Tibial nerve (tissue), 4 donors: ENCODE measurements at regions not wholly inside any gene's neighbourhood (a gene's known extent, or its start where the extent isn't known, plus 50 kb on each side); places are given as distances from the start of the nearest gene placed in this dataset.

Experiments used
- DNase-seq, 2 donors: peaks; one replicate each; pipeline ENCODE4 v3.0.0-alpha.2; 2019; ENCODE audit warnings: low spot score in 2 of 2
- H3K27ac ChIP-seq, 4 donors: fragments of 200-600 bp; sonication (generic) in 3 of 4; one replicate each; pipeline ENCODE4 v1.5.1; 2017 to 2019; ENCODE audit warnings: mild to moderate bottlenecking in 1 of 4
- H3K27me3 ChIP-seq, 2 donors: fragments of 200-600 bp; sonication (generic) in 1 of 2; one replicate each; pipeline versions ENCODE4 v1.5.1 to v1.6.0; 2017 to 2019
- H3K36me3 ChIP-seq, 3 donors: fragments of 200-600 bp; sonication (generic); one replicate each; pipeline ENCODE4 v1.5.1; 2018 to 2019
- H3K4me1 ChIP-seq, 4 donors: fragments of 200-600 bp; sonication (generic) in 3 of 4; one replicate each; pipeline ENCODE4 v1.5.1; 2017 to 2019
- H3K4me3 ChIP-seq, 4 donors: fragments of 200-600 bp; sonication (generic) in 3 of 4; one replicate each; pipeline ENCODE4 v1.5.1; 2017 to 2019; ENCODE audit warnings: mild to moderate bottlenecking in 1 of 4, moderate library complexity in 1 of 4
- H3K9me3 ChIP-seq, 4 donors: fragments of 200-600 bp; sonication (generic) in 3 of 4; one replicate each; pipeline ENCODE4 v1.5.1; 2017 to 2019
- EP300 ChIP-seq, 2 donors: sonication (generic); formaldehyde crosslinking; IDR thresholded peaks; one replicate each; pipeline ENCODE4 v1.6.1; 2017; ENCODE audit warnings: antibody characterized with exemption in 2 of 2, mild to moderate bottlenecking in 1 of 2
- POLR2A ChIP-seq, 2 donors: fragments of 450-650 bp; IDR thresholded peaks; one replicate each; pipeline ENCODE4 v1.6.1; 2017; ENCODE audit warnings: antibody characterized with exemption in 2 of 2, mild to moderate bottlenecking in 2 of 2, moderate library complexity in 2 of 2
- WGBS, 2 donors: methylation state at CpG; one replicate each; pipeline ENCODE4 v1.1.5; 2018; 5-methylcytosine and 5-hydroxymethylcytosine counted together
- TF ChIP-seq, protein P1 (sequence below), 5 experiments: fragments of 200-600 bp in 3 of 5; fragments of 450-650 bp in 2 of 5; sonication (generic) in 3 of 5; IDR thresholded peaks; one replicate each; pipeline ENCODE4 v1.5.1; 2016 to 2019; ENCODE audit warnings: antibody characterized with exemption in 5 of 5, mild to moderate bottlenecking in 3 of 5, moderate library complexity in 2 of 5

DNA sequence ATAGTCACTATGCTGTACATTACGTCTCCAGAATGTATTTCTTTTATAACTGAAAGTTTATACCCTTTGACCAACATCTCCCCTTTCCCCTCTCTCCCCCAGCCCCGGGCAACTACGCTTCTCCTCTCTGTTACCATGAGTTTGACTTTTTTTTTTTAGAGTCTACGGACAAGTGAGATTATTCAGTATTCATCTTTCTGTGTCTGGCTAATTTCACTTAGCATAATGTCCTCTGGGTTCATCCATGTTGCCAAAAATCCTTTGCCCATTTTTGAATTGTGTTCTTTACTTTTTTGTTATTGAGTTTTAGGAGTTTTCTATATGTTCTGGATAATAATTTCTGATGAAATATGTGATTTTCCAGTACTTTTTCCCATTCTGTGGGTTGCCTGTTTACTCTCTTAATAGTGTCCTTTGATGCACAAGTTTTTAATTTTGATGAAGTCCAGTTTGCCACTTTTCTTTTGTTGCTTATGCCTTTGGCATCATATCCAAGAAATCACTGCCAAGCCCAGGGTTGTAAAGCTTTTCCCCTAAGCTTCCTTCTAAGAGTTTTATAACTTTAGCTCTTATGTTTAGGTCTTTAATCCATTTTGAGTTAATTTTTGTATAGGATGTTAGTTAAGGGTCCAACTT is 126.7 kb upstream of the NSMCE3 start:
- WGBS, 2 donors, result 60 to 61% methylated on average over 4 of the region's 4 CpGs
- H3K36me3 ChIP-seq, result no peaks in the 10 kb centered on the region
- no peak for DNase-seq
- no peaks in the 10 kb centered on the region for H3K4me1 ChIP-seq
- H3K9me3 ChIP-seq, result peaks cover 0 to 6% (median 0%) of the 10 kb centered on the region in 4 donors
- no peak overlapping the region for H3K4me3 ChIP-seq
- TF ChIP-seq POLR2A (IDR thresholded peaks at IDR 0.05) (no peak), EP300 (IDR thresholded peaks at IDR 0.05) (no peak)
- TF ChIP-seq, protein P1, sequence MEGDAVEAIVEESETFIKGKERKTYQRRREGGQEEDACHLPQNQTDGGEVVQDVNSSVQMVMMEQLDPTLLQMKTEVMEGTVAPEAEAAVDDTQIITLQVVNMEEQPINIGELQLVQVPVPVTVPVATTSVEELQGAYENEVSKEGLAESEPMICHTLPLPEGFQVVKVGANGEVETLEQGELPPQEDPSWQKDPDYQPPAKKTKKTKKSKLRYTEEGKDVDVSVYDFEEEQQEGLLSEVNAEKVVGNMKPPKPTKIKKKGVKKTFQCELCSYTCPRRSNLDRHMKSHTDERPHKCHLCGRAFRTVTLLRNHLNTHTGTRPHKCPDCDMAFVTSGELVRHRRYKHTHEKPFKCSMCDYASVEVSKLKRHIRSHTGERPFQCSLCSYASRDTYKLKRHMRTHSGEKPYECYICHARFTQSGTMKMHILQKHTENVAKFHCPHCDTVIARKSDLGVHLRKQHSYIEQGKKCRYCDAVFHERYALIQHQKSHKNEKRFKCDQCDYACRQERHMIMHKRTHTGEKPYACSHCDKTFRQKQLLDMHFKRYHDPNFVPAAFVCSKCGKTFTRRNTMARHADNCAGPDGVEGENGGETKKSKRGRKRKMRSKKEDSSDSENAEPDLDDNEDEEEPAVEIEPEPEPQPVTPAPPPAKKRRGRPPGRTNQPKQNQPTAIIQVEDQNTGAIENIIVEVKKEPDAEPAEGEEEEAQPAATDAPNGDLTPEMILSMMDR (IDR thresholded peaks at IDR 0.05), result no peak
- H3K27ac ChIP-seq, result no peak overlapping the region
- no peaks in the 10 kb centered on the region for H3K27me3 ChIP-seq

DNA sequence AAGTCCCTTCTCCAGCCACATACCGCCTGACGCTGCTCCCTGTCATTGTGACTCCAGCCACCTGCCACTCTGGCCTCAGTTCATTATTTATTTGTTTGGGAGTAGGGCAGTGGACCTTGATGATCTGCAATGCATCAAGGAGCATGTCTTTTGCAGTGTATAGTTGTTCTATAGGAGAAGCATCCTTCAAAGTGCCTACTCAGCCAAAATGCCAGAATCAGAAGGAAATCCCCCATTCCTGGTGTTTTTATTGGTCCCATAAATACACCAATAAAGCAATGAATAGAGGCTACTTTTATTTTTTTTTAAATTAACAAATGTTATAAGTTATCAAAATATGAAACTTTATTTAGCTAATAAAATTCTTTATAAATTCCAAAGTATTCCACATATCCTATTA is 123.8 kb upstream of the NSMCE3 start:
- no peaks in the 10 kb centered on the region for H3K4me1 ChIP-seq
- no peak overlapping the region for H3K27ac ChIP-seq
- H3K9me3 ChIP-seq, result peaks cover 0 to 7% (median 0%) of the 10 kb centered on the region in 4 donors
- no peak overlapping the region for H3K4me3 ChIP-seq
- no peak for DNase-seq
- 90 to 93% methylated on average over 2 of the region's 2 CpGs for WGBS, 2 donors
- TF ChIP-seq, protein P1 (IDR thresholded peaks at IDR 0.05), result no peak
- TF ChIP-seq EP300 (IDR thresholded peaks at IDR 0.05) (no peak), POLR2A (IDR thresholded peaks at IDR 0.05) (no peak)
- no peaks in the 10 kb centered on the region for H3K27me3 ChIP-seq
- no peaks in the 10 kb centered on the region for H3K36me3 ChIP-seq

DNA sequence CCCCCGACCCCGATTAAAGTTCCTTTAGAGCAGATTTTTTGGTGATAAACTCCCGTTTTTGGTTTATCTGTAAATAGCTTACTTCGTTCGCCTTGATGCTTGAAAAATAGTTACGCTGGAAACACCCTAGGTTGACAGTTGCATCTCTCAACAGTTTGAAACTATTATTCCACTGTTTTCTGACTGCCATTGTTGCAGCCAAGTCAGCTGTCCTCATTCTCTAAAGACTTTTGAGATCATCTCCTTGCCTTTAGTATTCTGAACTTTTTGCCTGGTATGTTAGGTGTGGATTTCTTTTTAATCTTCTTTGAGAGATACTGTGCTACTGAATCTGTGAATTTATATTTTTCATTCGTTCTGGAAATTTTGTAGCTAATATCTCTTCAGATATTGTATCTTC is 122.7 kb upstream of the NSMCE3 start:
- no peak for DNase-seq
- H3K4me1 ChIP-seq, result no peaks in the 10 kb centered on the region
- H3K9me3 ChIP-seq, result peaks cover 0 to 11% (median 0%) of the 10 kb centered on the region in 4 donors
- H3K36me3 ChIP-seq, result no peaks in the 10 kb centered on the region
- 90 to 94% methylated on average over 7 of the region's 7 CpGs for WGBS, 2 donors
- no peak overlapping the region for H3K4me3 ChIP-seq
- H3K27me3 ChIP-seq, result no peaks in the 10 kb centered on the region
- no peak overlapping the region for H3K27ac ChIP-seq
- TF ChIP-seq EP300 (IDR thresholded peaks at IDR 0.05), result no peak
- TF ChIP-seq POLR2A (IDR thresholded peaks at IDR 0.05), result no peak

DNA sequence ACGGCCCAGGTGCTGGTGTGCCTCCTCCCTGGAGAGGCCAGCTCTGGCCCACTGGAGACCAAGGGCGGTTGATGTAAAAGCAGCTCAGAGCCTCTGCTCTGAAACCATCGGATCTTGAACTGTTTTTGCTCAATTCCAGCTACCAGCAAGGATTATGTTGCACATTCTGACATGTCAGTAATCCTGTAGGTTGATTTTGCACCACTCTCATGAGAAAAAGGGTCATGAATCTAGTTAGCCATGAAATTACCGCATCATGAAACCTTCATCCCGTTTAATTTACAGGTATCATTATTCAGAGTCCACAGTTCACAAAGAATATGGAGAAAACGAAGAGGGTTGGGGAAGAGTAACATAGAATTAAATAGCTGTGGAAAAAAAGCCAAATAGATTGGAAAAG is 120.4 kb upstream of the NSMCE3 start:
- TF ChIP-seq EP300 (IDR thresholded peaks at IDR 0.05) (no peak), POLR2A (IDR thresholded peaks at IDR 0.05) (no peak)
- TF ChIP-seq, protein P1 (IDR thresholded peaks at IDR 0.05), result no peak
- Histone ChIP-seq H3K27me3 (no peaks in the 10 kb centered on the region), H3K9me3 (peaks cover 0 to 11% (median 0%) of the 10 kb centered on the region in 4 donors), H3K36me3 (no peaks in the 10 kb centered on the region), H3K4me1 (no peaks in the 10 kb centered on the region), H3K27ac (no peak overlapping the region), H3K4me3 (no peak overlapping the region)
- DNase-seq, result no peak
- 61 to 71% methylated on average over 6 of the region's 6 CpGs for WGBS, 2 donors

DNA sequence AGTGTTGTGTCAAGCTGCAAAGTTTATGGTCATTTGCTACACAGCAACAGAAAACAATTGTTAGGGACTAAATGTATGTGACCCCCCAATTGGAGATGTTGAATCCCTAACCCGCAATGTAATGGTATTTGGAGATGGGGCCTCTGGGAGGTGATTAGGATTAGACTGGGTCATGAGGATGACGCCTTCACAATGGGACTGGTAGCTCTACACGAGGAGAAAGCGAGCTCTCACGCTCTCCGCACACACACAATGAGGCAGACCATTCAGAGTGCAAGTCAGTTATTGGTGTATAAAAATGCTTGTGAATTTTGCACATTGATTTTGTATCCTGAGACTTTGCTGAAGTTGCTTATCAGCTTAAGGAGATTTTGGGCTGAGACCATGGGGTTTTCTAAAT is 116.9 kb upstream of the NSMCE3 start:
- TF ChIP-seq EP300 (IDR thresholded peaks at IDR 0.05) (no peak), POLR2A (IDR thresholded peaks at IDR 0.05) (no peak)
- TF ChIP-seq, protein P1 (IDR thresholded peaks at IDR 0.05), result no peak
- Histone ChIP-seq H3K36me3 (no peaks in the 10 kb centered on the region), H3K4me1 (no peaks in the 10 kb centered on the region), H3K9me3 (peaks cover 0 to 7% (median 0%) of the 10 kb centered on the region in 4 donors), H3K27me3 (no peaks in the 10 kb centered on the region), H3K27ac (no peak overlapping the region), H3K4me3 (no peak overlapping the region)
- DNase-seq, result no peak
- WGBS, 2 donors, result 88% methylated on average over 6 of the region's 6 CpGs
